ENCODE measurements at regions not wholly inside any gene's neighbourhood (a gene's known extent, or its start where the extent isn't known, plus 50 kb on each side); places are given as distances from the start of the nearest gene placed in this dataset.

DNA sequence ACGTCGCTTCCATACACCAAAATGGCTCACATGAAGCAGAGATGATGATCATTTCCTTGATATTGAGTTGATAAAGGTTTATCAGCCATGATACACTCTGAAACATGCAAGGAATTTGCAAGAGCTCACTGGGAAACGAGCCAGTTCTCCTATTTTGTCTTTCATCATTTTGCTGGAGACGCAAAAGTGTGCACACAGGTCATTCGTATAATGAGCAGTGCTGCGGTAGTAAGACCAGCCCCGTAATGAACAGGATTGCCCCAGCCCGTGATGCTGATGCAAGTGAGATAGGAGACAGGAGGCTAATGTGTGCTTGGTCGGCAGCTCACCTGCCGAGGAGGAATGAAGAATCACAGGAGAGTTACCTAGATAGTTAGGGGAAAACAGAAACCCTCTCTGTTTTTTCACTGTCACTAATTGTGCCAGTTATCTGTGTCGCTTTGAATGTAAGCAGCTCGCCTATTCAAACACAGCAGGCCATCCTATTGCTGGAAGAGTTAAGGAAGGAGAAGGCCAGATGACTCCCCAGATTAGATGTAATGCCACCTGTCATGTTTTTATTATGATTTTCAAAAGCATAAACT, 391.8 kb downstream of the SAMD5 start:
- TF ChIP-seq, protein P1, sequence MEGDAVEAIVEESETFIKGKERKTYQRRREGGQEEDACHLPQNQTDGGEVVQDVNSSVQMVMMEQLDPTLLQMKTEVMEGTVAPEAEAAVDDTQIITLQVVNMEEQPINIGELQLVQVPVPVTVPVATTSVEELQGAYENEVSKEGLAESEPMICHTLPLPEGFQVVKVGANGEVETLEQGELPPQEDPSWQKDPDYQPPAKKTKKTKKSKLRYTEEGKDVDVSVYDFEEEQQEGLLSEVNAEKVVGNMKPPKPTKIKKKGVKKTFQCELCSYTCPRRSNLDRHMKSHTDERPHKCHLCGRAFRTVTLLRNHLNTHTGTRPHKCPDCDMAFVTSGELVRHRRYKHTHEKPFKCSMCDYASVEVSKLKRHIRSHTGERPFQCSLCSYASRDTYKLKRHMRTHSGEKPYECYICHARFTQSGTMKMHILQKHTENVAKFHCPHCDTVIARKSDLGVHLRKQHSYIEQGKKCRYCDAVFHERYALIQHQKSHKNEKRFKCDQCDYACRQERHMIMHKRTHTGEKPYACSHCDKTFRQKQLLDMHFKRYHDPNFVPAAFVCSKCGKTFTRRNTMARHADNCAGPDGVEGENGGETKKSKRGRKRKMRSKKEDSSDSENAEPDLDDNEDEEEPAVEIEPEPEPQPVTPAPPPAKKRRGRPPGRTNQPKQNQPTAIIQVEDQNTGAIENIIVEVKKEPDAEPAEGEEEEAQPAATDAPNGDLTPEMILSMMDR (IDR thresholded peaks at IDR 0.05): no peak
- TF ChIP-seq POLR2A (IDR thresholded peaks at IDR 0.05): no peak
